Mucosa of stomach (tissue), 1 donor: ENCODE measurements at regions not wholly inside any gene's neighbourhood (a gene's known extent, or its start where the extent isn't known, plus 50 kb on each side); places are given as distances from the start of the nearest gene placed in this dataset.

Experiments
- H3K27me3 ChIP-seq: one replicate; pipeline ENCODE4 v1.7.0; 2013; ENCODE audit warnings: mild to moderate bottlenecking, low read length; ENCODE audit not compliant: control insufficient read depth, insufficient read depth
- H3K36me3 ChIP-seq: one replicate; pipeline ENCODE4 v1.7.0; 2013; ENCODE audit warnings: low read length; ENCODE audit not compliant: control insufficient read depth, insufficient read depth
- H3K4me1 ChIP-seq: one replicate; pipeline ENCODE4 v1.7.0; 2013; ENCODE audit warnings: mild to moderate bottlenecking, low read length; ENCODE audit not compliant: control insufficient read depth, insufficient read depth
- H3K4me3 ChIP-seq: one replicate; pipeline ENCODE4 v1.7.0; 2013; ENCODE audit warnings: low read length
- H3K9ac ChIP-seq: one replicate; pipeline ENCODE4 v1.7.0; 2013; ENCODE audit warnings: mild to moderate bottlenecking, low read length, moderate library complexity
- H3K9me3 ChIP-seq: one replicate; pipeline ENCODE4 v1.7.0; 2013; ENCODE audit warnings: mild to moderate bottlenecking, low read length, moderate library complexity; ENCODE audit not compliant: control insufficient read depth
- donor health status: Pancreatic carcinoma.

GRCh38 chr4:32318926-32319325 is 1598.8 kb downstream of the PCDH7 start:
- Histone ChIP-seq H3K9me3 (no peaks in the 10 kb centered on the region), H3K4me3 (no peak overlapping the region), H3K36me3 (no peaks in the 10 kb centered on the region), H3K4me1 (no peaks in the 10 kb centered on the region), H3K27me3 (no peaks in the 10 kb centered on the region), H3K9ac (no peak overlapping the region)

- no peak overlapping the region for H3K4me3 ChIP-seq
- no peak overlapping the region for H3K9ac ChIP-seq
- H3K4me1 ChIP-seq: no peaks in the 10 kb centered on the region
- no peaks in the 10 kb centered on the region for H3K27me3 ChIP-seq
- H3K36me3 ChIP-seq: no peaks in the 10 kb centered on the region
- no peaks in the 10 kb centered on the region for H3K9me3 ChIP-seq
These were observed 1601.3 kb downstream of the PCDH7 start for GRCh38 chr4:32321421-32321820.

GRCh38 chr4:32334759-32335158 is 1614.6 kb downstream of the PCDH7 start:
- no peaks in the 10 kb centered on the region for H3K36me3 ChIP-seq
- no peaks in the 10 kb centered on the region for H3K4me1 ChIP-seq
- no peaks in the 10 kb centered on the region for H3K9me3 ChIP-seq
- H3K27me3 ChIP-seq: no peaks in the 10 kb centered on the region
- no peak overlapping the region for H3K9ac ChIP-seq
- H3K4me3 ChIP-seq: no peak overlapping the region

- Histone ChIP-seq H3K27me3 (no peaks in the 10 kb centered on the region), H3K9me3 (no peaks in the 10 kb centered on the region), H3K4me1 (no peaks in the 10 kb centered on the region), H3K4me3 (no peak overlapping the region), H3K9ac (no peak overlapping the region), H3K36me3 (no peaks in the 10 kb centered on the region)
These were observed 1617.2 kb downstream of the PCDH7 start for GRCh38 chr4:32337403-32337802.

- H3K4me3 ChIP-seq: no peak overlapping the region
These were observed 1620.4 kb downstream of the PCDH7 start for GRCh38 chr4:32340591-32340990.

GRCh38 chr4:32341342-32341741 is 1621.2 kb downstream of the PCDH7 start:
- Histone ChIP-seq H3K27me3 (no peaks in the 10 kb centered on the region), H3K4me1 (no peaks in the 10 kb centered on the region), H3K9me3 (no peaks in the 10 kb centered on the region), H3K9ac (no peak overlapping the region), H3K4me3 (no peak overlapping the region), H3K36me3 (no peaks in the 10 kb centered on the region)

More at GRCh38 chr4:32340591-32340990, 1620.4 kb downstream of the PCDH7 start:
- Histone ChIP-seq H3K9ac (no peak overlapping the region), H3K9me3 (no peaks in the 10 kb centered on the region), H3K4me1 (no peaks in the 10 kb centered on the region), H3K27me3 (no peaks in the 10 kb centered on the region), H3K36me3 (no peaks in the 10 kb centered on the region)

- Histone ChIP-seq H3K9ac (no peak overlapping the region), H3K4me1 (no peaks in the 10 kb centered on the region), H3K4me3 (no peak overlapping the region), H3K27me3 (no peaks in the 10 kb centered on the region), H3K9me3 (no peaks in the 10 kb centered on the region), H3K36me3 (no peaks in the 10 kb centered on the region)
These were observed 1621.9 kb downstream of the PCDH7 start for GRCh38 chr4:32342054-32342453.

GRCh38 chr4:32349026-32349425 is 1628.9 kb downstream of the PCDH7 start:
- no peaks in the 10 kb centered on the region for H3K36me3 ChIP-seq
- H3K4me1 ChIP-seq: no peaks in the 10 kb centered on the region
- H3K4me3 ChIP-seq: no peak overlapping the region
- no peak overlapping the region for H3K9ac ChIP-seq
- no peaks in the 10 kb centered on the region for H3K9me3 ChIP-seq
- H3K27me3 ChIP-seq: no peaks in the 10 kb centered on the region

GRCh38 chr4:32374206-32374605 is 1654.0 kb downstream of the PCDH7 start:
- no peaks in the 10 kb centered on the region for H3K36me3 ChIP-seq
- H3K4me1 ChIP-seq: no peaks in the 10 kb centered on the region
- H3K9me3 ChIP-seq: no peaks in the 10 kb centered on the region
- H3K27me3 ChIP-seq: no peaks in the 10 kb centered on the region
- no peak overlapping the region for H3K9ac ChIP-seq
- no peak overlapping the region for H3K4me3 ChIP-seq

GRCh38 chr4:32393806-32394205 is 1673.6 kb downstream of the PCDH7 start:
- H3K4me1 ChIP-seq: no peaks in the 10 kb centered on the region
- H3K27me3 ChIP-seq: no peaks in the 10 kb centered on the region
- no peaks in the 10 kb centered on the region for H3K36me3 ChIP-seq
- H3K9ac ChIP-seq: no peak overlapping the region
- no peaks in the 10 kb centered on the region for H3K9me3 ChIP-seq
- no peak overlapping the region for H3K4me3 ChIP-seq

- H3K27me3 ChIP-seq: no peaks in the 10 kb centered on the region
- H3K4me3 ChIP-seq: no peak overlapping the region
- no peaks in the 10 kb centered on the region for H3K4me1 ChIP-seq
- no peaks in the 10 kb centered on the region for H3K36me3 ChIP-seq
- no peak overlapping the region for H3K9ac ChIP-seq
- H3K9me3 ChIP-seq: no peaks in the 10 kb centered on the region
These were observed 1674.1 kb downstream of the PCDH7 start for GRCh38 chr4:32394255-32394654.

- Histone ChIP-seq H3K9ac (no peak overlapping the region), H3K9me3 (no peaks in the 10 kb centered on the region), H3K36me3 (no peaks in the 10 kb centered on the region), H3K4me3 (no peak overlapping the region), H3K27me3 (no peaks in the 10 kb centered on the region), H3K4me1 (no peaks in the 10 kb centered on the region)
These were observed 1676.4 kb downstream of the PCDH7 start for GRCh38 chr4:32396507-32397070.

GRCh38 chr4:32400870-32401269 is 1680.7 kb downstream of the PCDH7 start:
- Histone ChIP-seq H3K9ac (no peak overlapping the region), H3K9me3 (no peaks in the 10 kb centered on the region)

More at GRCh38 chr4:32400870-32401269, 1680.7 kb downstream of the PCDH7 start:
- no peaks in the 10 kb centered on the region for H3K27me3 ChIP-seq
- H3K36me3 ChIP-seq: no peaks in the 10 kb centered on the region
- H3K4me1 ChIP-seq: no peaks in the 10 kb centered on the region
- H3K4me3 ChIP-seq: no peak overlapping the region
